CD14-positive monocyte (primary cell): ENCODE measurements at regions not wholly inside any gene's neighbourhood (a gene's known extent, or its start where the extent isn't known, plus 50 kb on each side); places are given as distances from the start of the nearest gene placed in this dataset.
A peak's percentile ranks its signal among the peaks of the same experiment; 100 is the strongest.

Experiments
- DNase-seq, 3 donors: peaks; one replicate each; pipeline ENCODE4 v3.0.0-alpha.2; 2011 to 2022
- H2AFZ ChIP-seq: 2 replicates; pipeline ENCODE4 v1.6.0; 2012; ENCODE audit warnings: mild to moderate bottlenecking, low read depth, low read length, inconsistent platforms; ENCODE audit not compliant: insufficient read depth, poor library complexity, severe bottlenecking
- H3K27ac ChIP-seq, 2 donors: 1 replicate in 1 of 2; 2 replicates in 1 of 2; pipeline ENCODE4 v1.5.1; 2012 to 2013; ENCODE audit warnings: low read length in 2 of 2, control low read depth in 1 of 2, inconsistent platforms in 1 of 2, low read depth in 1 of 2, mild to moderate bottlenecking in 1 of 2
- H3K27me3 ChIP-seq, 2 donors: one replicate each; pipeline versions ENCODE4 v1.6.0 to v1.6.1; 2011 to 2013; ENCODE audit warnings: low read length in 2 of 2; ENCODE audit not compliant: control insufficient read depth in 2 of 2, insufficient read depth in 2 of 2
- H3K36me3 ChIP-seq, 2 donors: replicated peaks in 1 of 2; 1 replicate in 1 of 2; 2 replicates in 1 of 2; pipeline versions ENCODE4 v1.5.1 to v1.6.1; 2012 to 2013; ENCODE audit warnings: low read length in 2 of 2, control low read depth in 1 of 2, inconsistent platforms in 1 of 2, mild to moderate bottlenecking in 1 of 2; ENCODE audit not compliant: insufficient read depth in 2 of 2, control insufficient read depth in 1 of 2
- H3K4me1 ChIP-seq, 2 donors: 1 replicate in 1 of 2; 2 replicates in 1 of 2; pipeline versions ENCODE4 v1.5.1 to v1.6.1; 2012 to 2013; ENCODE audit warnings: low read length in 2 of 2, control low read depth in 1 of 2, inconsistent platforms in 1 of 2, mild to moderate bottlenecking in 1 of 2, moderate library complexity in 1 of 2; ENCODE audit not compliant: insufficient read depth in 2 of 2, control insufficient read depth in 1 of 2
- H3K4me2 ChIP-seq: replicated peaks from 2 replicates; pipeline ENCODE3; 2012; ENCODE audit warnings: low read length, moderate library complexity, mild to moderate bottlenecking; ENCODE audit not compliant: poor library complexity, severe bottlenecking; ENCODE audit errors: extremely low read depth
- H3K4me3 ChIP-seq, 3 experiments: fragments of 200-600 bp in 1 of 3; sonication (generic) in 1 of 3; replicated peaks in 1 of 3; 1 replicate in 2 of 3; 2 replicates in 1 of 3; pipeline ENCODE4 v1.5.1; 2011 to 2013; ENCODE audit warnings: low read length in 3 of 3, mild to moderate bottlenecking in 3 of 3, control low read depth in 2 of 3, low read depth in 2 of 3, inconsistent platforms in 1 of 3, moderate library complexity in 1 of 3
- H3K79me2 ChIP-seq: 2 replicates; pipeline ENCODE4 v1.6.0; 2012; ENCODE audit warnings: mild to moderate bottlenecking, control low read depth, inconsistent platforms, low read length, moderate library complexity; ENCODE audit not compliant: insufficient read depth
- H3K9ac ChIP-seq: 2 replicates; pipeline ENCODE4 v1.6.0; 2017; ENCODE audit warnings: low read length, mild to moderate bottlenecking; ENCODE audit not compliant: insufficient read depth, poor library complexity, severe bottlenecking
- H3K9me3 ChIP-seq, 2 donors: replicated peaks in 1 of 2; 1 replicate in 1 of 2; 2 replicates in 1 of 2; pipeline versions ENCODE4 v1.5.1 to v1.6.1; 2012 to 2013; ENCODE audit warnings: low read length in 2 of 2, control low read depth in 1 of 2; ENCODE audit not compliant: control insufficient read depth in 1 of 2, insufficient read depth in 1 of 2
- H4K20me1 ChIP-seq: 2 replicates; pipeline ENCODE4 v1.6.0; 2012; ENCODE audit warnings: mild to moderate bottlenecking, low read length, control low read depth, moderate library complexity; ENCODE audit not compliant: insufficient read depth
- H3K27ac Mint-ChIP-seq, 7 donors: one replicate each; pipeline ENCODE4 v1.8.0; 2020; ENCODE audit warnings: mild to moderate bottlenecking in 7 of 7, mixed read lengths in 7 of 7, moderate library complexity in 6 of 7, inconsistent platforms in 2 of 7
- H3K27me3 Mint-ChIP-seq, 3 donors: one replicate each; pipeline ENCODE4 v1.8.0; 2021 to 2022; ENCODE audit warnings: low read depth in 3 of 3, mild to moderate bottlenecking in 3 of 3, mixed read lengths in 3 of 3, moderate library complexity in 3 of 3, inconsistent platforms in 1 of 3
- H3K36me3 Mint-ChIP-seq, 2 donors: one replicate each; pipeline ENCODE4 v1.8.0; 2020; ENCODE audit warnings: mixed read lengths in 2 of 2, inconsistent platforms in 1 of 2, mild to moderate bottlenecking in 1 of 2
- H3K4me1 Mint-ChIP-seq: one replicate; pipeline ENCODE4 v1.8.0; 2020; ENCODE audit warnings: mild to moderate bottlenecking, mixed read lengths
- H3K4me3 Mint-ChIP-seq, 2 donors: one replicate each; pipeline ENCODE4 v1.8.0; 2020; ENCODE audit warnings: mild to moderate bottlenecking in 2 of 2, mixed read lengths in 2 of 2, moderate library complexity in 1 of 2
- H3K9me3 Mint-ChIP-seq, 7 donors: one replicate each; pipeline ENCODE4 v1.8.0; 2020 to 2022; ENCODE audit warnings: mixed read lengths in 7 of 7, mild to moderate bottlenecking in 6 of 7, moderate library complexity in 6 of 7, inconsistent platforms in 2 of 7
- WGBS: methylation state at CpG from one replicate; pipeline ENCODE4 v1.1.5; 2013; ENCODE audit warnings: missing lambda C conversion rate; ENCODE audit not compliant: insufficient coverage; 5-methylcytosine and 5-hydroxymethylcytosine counted together
- intact Hi-C, 2 donors: fragments of 100-400 bp; cut with micrococcal nuclease; formaldehyde crosslinking; loops; one replicate each; pipeline versions ENCODE4 v1.15.0 to v1.15.1; 2023
- TF ChIP-seq, protein P1 (sequence below): fragments of 200-600 bp; IDR thresholded peaks from one replicate; pipeline ENCODE4 v1.8.0; 2022; ENCODE audit warnings: antibody characterized with exemption, mild to moderate bottlenecking

- H3K27me3 Mint-ChIP-seq: peaks cover 7 to 16% (median 8%) of the 10 kb centered on the region in 3 donors
- no peaks in the 10 kb centered on the region for H3K79me2 ChIP-seq
- WGBS: 100% methylated on average over 5 of the region's 9 CpGs
Measured at GRCh38 chr14:61211476-61212255, 69.5 kb downstream of the TMEM30B start.

GRCh38 chr14:61203081-61203753 lies 77.9 kb downstream of the TMEM30B start:
- no peak overlapping the region for H3K27ac Mint-ChIP-seq
- Histone ChIP-seq H2AFZ (no peak overlapping the region), H3K9me3 (no peaks in the 10 kb centered on the region), H3K36me3 (no peaks in the 10 kb centered on the region), H3K4me3 (no peak overlapping the region), H3K4me1 (no peaks in the 10 kb centered on the region), H3K79me2 (no peaks in the 10 kb centered on the region), H4K20me1 (no peaks in the 10 kb centered on the region), H3K27ac (no peak overlapping the region), H3K4me2 (no peak overlapping the region), H3K9ac (no peak overlapping the region), H3K27me3 (peaks cover 3 to 14% of the 10 kb centered on the region in 2 donors)
- H3K4me3 Mint-ChIP-seq: peak overlapping the region in 1 of 2 donors; percentile 0
- peaks cover 10 to 33% (median 19%) of the 10 kb centered on the region in 3 donors for H3K27me3 Mint-ChIP-seq
- no peaks in the 10 kb centered on the region for H3K36me3 Mint-ChIP-seq
- no peaks in the 10 kb centered on the region for H3K4me1 Mint-ChIP-seq
- H3K9me3 Mint-ChIP-seq: peaks cover 0 to 3% (median 0%) of the 10 kb centered on the region in 7 donors
- intact Hi-C loops: no loop called here
- no peak for DNase-seq
- WGBS: 77% methylated on average over 7 of the region's 10 CpGs
- TF ChIP-seq, protein P1, sequence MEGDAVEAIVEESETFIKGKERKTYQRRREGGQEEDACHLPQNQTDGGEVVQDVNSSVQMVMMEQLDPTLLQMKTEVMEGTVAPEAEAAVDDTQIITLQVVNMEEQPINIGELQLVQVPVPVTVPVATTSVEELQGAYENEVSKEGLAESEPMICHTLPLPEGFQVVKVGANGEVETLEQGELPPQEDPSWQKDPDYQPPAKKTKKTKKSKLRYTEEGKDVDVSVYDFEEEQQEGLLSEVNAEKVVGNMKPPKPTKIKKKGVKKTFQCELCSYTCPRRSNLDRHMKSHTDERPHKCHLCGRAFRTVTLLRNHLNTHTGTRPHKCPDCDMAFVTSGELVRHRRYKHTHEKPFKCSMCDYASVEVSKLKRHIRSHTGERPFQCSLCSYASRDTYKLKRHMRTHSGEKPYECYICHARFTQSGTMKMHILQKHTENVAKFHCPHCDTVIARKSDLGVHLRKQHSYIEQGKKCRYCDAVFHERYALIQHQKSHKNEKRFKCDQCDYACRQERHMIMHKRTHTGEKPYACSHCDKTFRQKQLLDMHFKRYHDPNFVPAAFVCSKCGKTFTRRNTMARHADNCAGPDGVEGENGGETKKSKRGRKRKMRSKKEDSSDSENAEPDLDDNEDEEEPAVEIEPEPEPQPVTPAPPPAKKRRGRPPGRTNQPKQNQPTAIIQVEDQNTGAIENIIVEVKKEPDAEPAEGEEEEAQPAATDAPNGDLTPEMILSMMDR: no peak

More at GRCh38 chr14:61211476-61212255, 69.5 kb downstream of the TMEM30B start:
- H3K27ac ChIP-seq: no peak overlapping the region
- peaks cover 0 to 2% (median 0%) of the 10 kb centered on the region in 7 donors for H3K9me3 Mint-ChIP-seq
- no peak for DNase-seq
- H3K9me3 ChIP-seq: no peaks in the 10 kb centered on the region
- no peaks in the 10 kb centered on the region for H3K36me3 Mint-ChIP-seq
- H3K4me1 ChIP-seq: no peaks in the 10 kb centered on the region
- intact Hi-C loops: no loop called here
- no peaks in the 10 kb centered on the region for H3K36me3 ChIP-seq
- H3K4me3 Mint-ChIP-seq: no peak overlapping the region
- no peak overlapping the region for H3K27ac Mint-ChIP-seq
- H2AFZ ChIP-seq: no peak overlapping the region
- no peak overlapping the region for H3K9ac ChIP-seq
- H3K4me1 Mint-ChIP-seq: no peaks in the 10 kb centered on the region
- H3K4me2 ChIP-seq: no peak overlapping the region
- H3K4me3 ChIP-seq: no peak overlapping the region
- TF ChIP-seq, protein P1: no peak
- H4K20me1 ChIP-seq: no peaks in the 10 kb centered on the region
- H3K27me3 ChIP-seq: peaks cover 3 to 7% of the 10 kb centered on the region in 2 donors
